OCI-LY7 (cell line): ENCODE measurements at regions not wholly inside any gene's neighbourhood (a gene's known extent, or its start where the extent isn't known, plus 50 kb on each side); places are given as distances from the start of the nearest gene placed in this dataset.

Source experiments
- EZH2phosphoT487 ChIP-seq: fragments of 200-600 bp; sonication (generic); IDR thresholded peaks from 2 replicates; pipeline ENCODE4 v1.6.1; 2018; ENCODE audit warnings: low read depth, borderline replicate concordance, mild to moderate bottlenecking, mixed run types, antibody characterized with exemption, low read length, moderate library complexity, mixed read lengths
- TF ChIP-seq, protein P1 (sequence below): fragments of 200-600 bp; sonication (generic); conservative IDR thresholded peaks from 2 replicates; pipeline ENCODE4 v1.5.1; 2014; ENCODE audit warnings: mild to moderate bottlenecking, antibody characterized with exemption, low read length, moderate library complexity, mixed read lengths

GRCh38 chr21:27422435-27422834 is 455.5 kb upstream of the ADAMTS5 start:
- TF ChIP-seq, protein P1, sequence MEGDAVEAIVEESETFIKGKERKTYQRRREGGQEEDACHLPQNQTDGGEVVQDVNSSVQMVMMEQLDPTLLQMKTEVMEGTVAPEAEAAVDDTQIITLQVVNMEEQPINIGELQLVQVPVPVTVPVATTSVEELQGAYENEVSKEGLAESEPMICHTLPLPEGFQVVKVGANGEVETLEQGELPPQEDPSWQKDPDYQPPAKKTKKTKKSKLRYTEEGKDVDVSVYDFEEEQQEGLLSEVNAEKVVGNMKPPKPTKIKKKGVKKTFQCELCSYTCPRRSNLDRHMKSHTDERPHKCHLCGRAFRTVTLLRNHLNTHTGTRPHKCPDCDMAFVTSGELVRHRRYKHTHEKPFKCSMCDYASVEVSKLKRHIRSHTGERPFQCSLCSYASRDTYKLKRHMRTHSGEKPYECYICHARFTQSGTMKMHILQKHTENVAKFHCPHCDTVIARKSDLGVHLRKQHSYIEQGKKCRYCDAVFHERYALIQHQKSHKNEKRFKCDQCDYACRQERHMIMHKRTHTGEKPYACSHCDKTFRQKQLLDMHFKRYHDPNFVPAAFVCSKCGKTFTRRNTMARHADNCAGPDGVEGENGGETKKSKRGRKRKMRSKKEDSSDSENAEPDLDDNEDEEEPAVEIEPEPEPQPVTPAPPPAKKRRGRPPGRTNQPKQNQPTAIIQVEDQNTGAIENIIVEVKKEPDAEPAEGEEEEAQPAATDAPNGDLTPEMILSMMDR = no peak
- no peak for TF ChIP-seq EZH2phosphoT487
